A549 (cell line): ENCODE measurements at regions not wholly inside any gene's neighbourhood (a gene's known extent, or its start where the extent isn't known, plus 50 kb on each side); places are given as distances from the start of the nearest gene placed in this dataset.

ENCODE experiments used
- ATAC-seq, 2 experiments: fragments of 200-7000 bp in 1 of 2; fragments of >200 bp in 1 of 2; cut with Nextera tagmentation in 1 of 2; cut with Tn5 transposase in 1 of 2; 3 replicates each; pipeline versions ENCODE4 v1.8.0 to v1.9.1; 2018 to 2020; ENCODE audit warnings: mild to moderate bottlenecking in 1 of 2, moderate library complexity in 1 of 2
- CTCF ChIA-PET: fragments of 300-600 bp; sonication (Branson Sonifier 250); formaldehyde crosslinking; extraction: SDS; loops from one replicate; lab custom pipeline; 2021; ENCODE audit warnings: antibody characterized with exemption, inconsistent platforms; lab: Yijun Ruan, JAX
- POLR2A ChIA-PET: fragments of 350-600 bp; formaldehyde crosslinking; extraction: SDS; loops from one replicate; lab custom pipeline; 2021; ENCODE audit warnings: antibody characterized with exemption, inconsistent platforms; lab: Yijun Ruan, JAX
- DNase-seq, 2 experiments: peaks; one replicate each; pipeline versions ENCODE4 v3.0.0 to v3.0.0-alpha.2; 2011 to 2016; ENCODE audit warnings: low read depth in 1 of 2, low spot score in 1 of 2
- FAIRE-seq: peaks from 2 replicates; lab custom pipeline; 2011; peaks lifted over from hg19 to GRCh38; lab: Jason Lieb, UNC
- H3K27ac ChIP-seq, 2 experiments: fragments of >200 bp; sonication (Bioruptor Twin); formaldehyde crosslinking; 3 replicates each; pipeline ENCODE4 v1.5.1; 2016 to 2017
- H3K4me1 ChIP-seq: fragments of >200 bp; sonication (Bioruptor Twin); formaldehyde crosslinking; 3 replicates; pipeline ENCODE4 v1.6.1; 2016
- H3K4me2 ChIP-seq: fragments of >200 bp; sonication (Bioruptor Twin); formaldehyde crosslinking; 3 replicates; pipeline ENCODE4 v1.6.1; 2016
- H3K4me3 ChIP-seq: fragments of >200 bp; sonication (Bioruptor Twin); formaldehyde crosslinking; 3 replicates; pipeline ENCODE4 v1.5.1; 2016
- H3K9me3 ChIP-seq: fragments of >200 bp; sonication (Bioruptor Twin); formaldehyde crosslinking; 3 replicates; pipeline ENCODE4 v1.6.1; 2016
- CBX2 ChIP-seq: fragments of 200-600 bp; sonication (generic); IDR thresholded peaks from 2 replicates; pipeline ENCODE4 v1.6.1; 2016; ENCODE audit warnings: low read depth, mild to moderate bottlenecking, borderline replicate concordance
- CHD2 ChIP-seq: fragments of 150-350 bp; IDR thresholded peaks from 2 replicates; pipeline ENCODE4 v1.6.1; 2014; ENCODE audit warnings: low read length; ENCODE audit not compliant: partially characterized antibody
- CHD4 ChIP-seq: fragments of 200-600 bp; sonication (generic); IDR thresholded peaks from 2 replicates; pipeline ENCODE4 v1.6.1; 2016; ENCODE audit warnings: antibody characterized with exemption, mild to moderate bottlenecking, borderline replicate concordance
- EHF ChIP-seq: fragments of 250-450 bp; sonication (Bioruptor Pico); IDR thresholded peaks from 2 replicates; pipeline ENCODE4 v1.5.0; 2020; ENCODE audit warnings: mild to moderate bottlenecking
- ELK1 ChIP-seq: fragments of 150-350 bp; IDR thresholded peaks from 2 replicates; pipeline ENCODE4 v1.6.1; 2014; ENCODE audit warnings: low read depth, mild to moderate bottlenecking, low read length
- ESRRA ChIP-seq: fragments of 150-350 bp; IDR thresholded peaks from 2 replicates; pipeline ENCODE4 v1.6.1; 2014; ENCODE audit warnings: mild to moderate bottlenecking, low read length, borderline replicate concordance
- FOXS1 ChIP-seq: fragments of 250-450 bp; sonication (Bioruptor Pico); IDR thresholded peaks from 2 replicates; pipeline ENCODE4 v1.5.0; 2020; ENCODE audit warnings: mild to moderate bottlenecking, moderate library complexity
- HEYL ChIP-seq: fragments of 250-450 bp; sonication (Bioruptor Pico); IDR thresholded peaks from 2 replicates; pipeline ENCODE4 v1.8.0; 2021; ENCODE audit warnings: mild to moderate bottlenecking, moderate library complexity
- HOXA7 ChIP-seq: fragments of 250-450 bp; sonication (Bioruptor Pico); IDR thresholded peaks from 2 replicates; pipeline ENCODE4 v1.5.0; 2020; ENCODE audit warnings: mild to moderate bottlenecking, moderate library complexity
- JUNB ChIP-seq: fragments of >200 bp; sonication (Bioruptor Twin); formaldehyde crosslinking; IDR thresholded peaks from 2 replicates; pipeline ENCODE4 v1.6.1; 2016
- KDM5A ChIP-seq: fragments of 200-600 bp; sonication (generic); IDR thresholded peaks from 2 replicates; pipeline ENCODE4 v1.6.1; 2016; ENCODE audit warnings: antibody characterized with exemption, mild to moderate bottlenecking
- NFE2L2 ChIP-seq: fragments of 150-350 bp; conservative IDR thresholded peaks from 2 replicates; pipeline ENCODE4 v1.6.1; 2014; ENCODE audit warnings: low read length
- NPAS2 ChIP-seq: fragments of 250-450 bp; sonication (Bioruptor Pico); IDR thresholded peaks from 2 replicates; pipeline ENCODE4 v1.8.0; 2022; ENCODE audit warnings: mild to moderate bottlenecking, moderate library complexity, borderline replicate concordance
- NR3C1 ChIP-seq: fragments of >200 bp; sonication (Bioruptor Twin); formaldehyde crosslinking; IDR thresholded peaks from 3 replicates; pipeline ENCODE4 v1.6.1; 2017
- RCOR1 ChIP-seq: fragments of 150-350 bp; IDR thresholded peaks from 2 replicates; pipeline ENCODE4 v1.6.1; 2014; ENCODE audit warnings: antibody characterized with exemption, low read length, low read depth
- REST ChIP-seq: fragments of 200-600 bp; sonication (generic); IDR thresholded peaks from 2 replicates; pipeline ENCODE4 v1.6.1; 2016; ENCODE audit warnings: antibody characterized with exemption, mild to moderate bottlenecking, moderate library complexity
- RFX5 ChIP-seq: fragments of 450-650 bp; IDR thresholded peaks from 2 replicates; pipeline ENCODE4 v1.7.1; 2014; ENCODE audit warnings: antibody characterized with exemption, mild to moderate bottlenecking, moderate library complexity
- RNF2 ChIP-seq: fragments of 200-600 bp; sonication (generic); IDR thresholded peaks from 2 replicates; pipeline ENCODE4 v1.6.1; 2016; ENCODE audit warnings: low read depth, mild to moderate bottlenecking, antibody characterized with exemption, moderate library complexity, borderline replicate concordance
- SREBF2 ChIP-seq: fragments of 450-650 bp; IDR thresholded peaks from 2 replicates; pipeline ENCODE4 v1.6.1; 2014; ENCODE audit warnings: mild to moderate bottlenecking, moderate library complexity
- WGBS: methylation state at CpG from one replicate; pipeline ENCODE4 v1.1.6; 2017; ENCODE audit errors: missing lambda C conversion rate; 5-methylcytosine and 5-hydroxymethylcytosine counted together
- TF ChIP-seq, protein P1 (sequence below): fragments of 250-450 bp; sonication (Bioruptor Pico); IDR thresholded peaks from 2 replicates; pipeline ENCODE4 v1.5.0; 2020; ENCODE audit warnings: low read depth, mild to moderate bottlenecking, moderate library complexity
- TF ChIP-seq, protein P2 (sequence below): IDR thresholded peaks from 2 replicates; pipeline ENCODE4 v1.6.1; 2012
- TF ChIP-seq, protein P3 (sequence below): fragments of >200 bp; sonication (Bioruptor Twin); formaldehyde crosslinking; IDR thresholded peaks from 2 replicates; pipeline ENCODE4 v1.6.1; 2016

- TF ChIP-seq, protein P1, sequence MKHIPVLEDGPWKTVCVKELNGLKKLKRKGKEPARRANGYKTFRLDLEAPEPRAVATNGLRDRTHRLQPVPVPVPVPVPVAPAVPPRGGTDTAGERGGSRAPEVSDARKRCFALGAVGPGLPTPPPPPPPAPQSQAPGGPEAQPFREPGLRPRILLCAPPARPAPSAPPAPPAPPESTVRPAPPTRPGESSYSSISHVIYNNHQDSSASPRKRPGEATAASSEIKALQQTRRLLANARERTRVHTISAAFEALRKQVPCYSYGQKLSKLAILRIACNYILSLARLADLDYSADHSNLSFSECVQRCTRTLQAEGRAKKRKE (CRISPR knock-in tag) = no peak
- no peak for TF ChIP-seq CHD4
- TF ChIP-seq JUNB = no peak
- no peak for TF ChIP-seq CBX2
- no peak for TF ChIP-seq EHF (CRISPR knock-in tag)
- TF ChIP-seq KDM5A = no peak
- TF ChIP-seq REST = no peak
- TF ChIP-seq RNF2 = no peak
- no peak for TF ChIP-seq ESRRA
- no peak for TF ChIP-seq NPAS2 (CRISPR knock-in tag)
- TF ChIP-seq SREBF2 = no peak
- CTCF ChIA-PET = no interaction called here
- Histone ChIP-seq H3K4me3 (no peak overlapping the region), H3K4me1 (no peaks in the 10 kb centered on the region), H3K27ac (no peak overlapping the region), H3K9me3 (no peaks in the 10 kb centered on the region), H3K4me2 (no peak overlapping the region)
- no peak for DNase-seq
- no peak for ATAC-seq
- no peak for FAIRE-seq
- WGBS = 12% methylated on average over 9 of the region's 20 CpGs
- POLR2A ChIA-PET = no interaction called here
Measured at GRCh38 chr5:2382776-2383697, 368.4 kb downstream of the IRX2 start.

DNA sequence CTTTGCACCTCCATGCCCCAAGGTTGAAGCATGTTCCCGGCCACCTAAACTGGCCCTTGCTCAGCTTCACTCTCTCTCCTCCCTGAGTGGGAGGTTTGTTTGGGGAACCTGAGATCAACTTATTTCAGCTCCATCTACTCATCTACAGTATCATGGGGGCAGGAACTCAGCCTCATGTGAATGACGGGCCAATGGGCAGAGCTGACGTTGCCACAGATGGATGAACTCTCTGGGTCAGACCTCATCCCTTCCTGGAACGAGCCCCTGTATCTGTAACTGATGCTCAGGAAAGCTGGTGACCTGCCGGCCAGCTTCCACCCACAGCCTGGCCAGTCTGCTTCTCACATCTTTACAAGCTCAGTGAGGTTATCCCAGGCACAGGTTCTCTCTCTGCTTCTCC is 369.6 kb downstream of the IRX2 start:
- 2% methylated on average over 5 of the region's 5 CpGs for WGBS
- no peak overlapping the region for H3K27ac ChIP-seq
- H3K9me3 ChIP-seq = no peaks in the 10 kb centered on the region
- H3K4me3 ChIP-seq = no peak overlapping the region
- no peaks in the 10 kb centered on the region for H3K4me1 ChIP-seq
- DNase-seq (no peak), FAIRE-seq (no peak), ATAC-seq (no peak)
- POLR2A ChIA-PET = no interaction called here
- no peak overlapping the region for H3K4me2 ChIP-seq
- CTCF ChIA-PET = no interaction called here
- TF ChIP-seq RCOR1 (no peak), HOXA7 (no peak), NR3C1 (no peak), FOXS1 (CRISPR knock-in tag) (no peak), RFX5 (no peak)
- TF ChIP-seq, protein P2, sequence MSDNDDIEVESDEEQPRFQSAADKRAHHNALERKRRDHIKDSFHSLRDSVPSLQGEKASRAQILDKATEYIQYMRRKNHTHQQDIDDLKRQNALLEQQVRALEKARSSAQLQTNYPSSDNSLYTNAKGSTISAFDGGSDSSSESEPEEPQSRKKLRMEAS = no peak
- TF ChIP-seq, protein P1 (CRISPR knock-in tag) = no peak

GRCh38 chr5:2381070-2381469 is 370.4 kb downstream of the IRX2 start:
- Histone ChIP-seq H3K27ac (no peak overlapping the region), H3K4me2 (no peak overlapping the region), H3K9me3 (no peaks in the 10 kb centered on the region), H3K4me3 (no peak overlapping the region), H3K4me1 (no peaks in the 10 kb centered on the region)
- POLR2A ChIA-PET = no interaction called here
- CTCF ChIA-PET = no interaction called here
- DNase-seq (no peak), ATAC-seq (no peak), FAIRE-seq (no peak)
- TF ChIP-seq NR3C1 (no peak), HEYL (CRISPR knock-in tag) (no peak), ELK1 (no peak), CHD2 (no peak), NFE2L2 (no peak)
- TF ChIP-seq, protein P3, sequence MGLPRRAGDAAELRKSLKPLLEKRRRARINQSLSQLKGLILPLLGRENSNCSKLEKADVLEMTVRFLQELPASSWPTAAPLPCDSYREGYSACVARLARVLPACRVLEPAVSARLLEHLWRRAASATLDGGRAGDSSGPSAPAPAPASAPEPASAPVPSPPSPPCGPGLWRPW = no peak
- WGBS = 5% methylated on average over 7 of the region's 7 CpGs
